ENCODE measurements at regions not wholly inside any gene's neighbourhood (a gene's known extent, or its start where the extent isn't known, plus 50 kb on each side); places are given as distances from the start of the nearest gene placed in this dataset.
A peak's percentile ranks its signal among the peaks of the same experiment; 100 is the strongest.

DNA sequence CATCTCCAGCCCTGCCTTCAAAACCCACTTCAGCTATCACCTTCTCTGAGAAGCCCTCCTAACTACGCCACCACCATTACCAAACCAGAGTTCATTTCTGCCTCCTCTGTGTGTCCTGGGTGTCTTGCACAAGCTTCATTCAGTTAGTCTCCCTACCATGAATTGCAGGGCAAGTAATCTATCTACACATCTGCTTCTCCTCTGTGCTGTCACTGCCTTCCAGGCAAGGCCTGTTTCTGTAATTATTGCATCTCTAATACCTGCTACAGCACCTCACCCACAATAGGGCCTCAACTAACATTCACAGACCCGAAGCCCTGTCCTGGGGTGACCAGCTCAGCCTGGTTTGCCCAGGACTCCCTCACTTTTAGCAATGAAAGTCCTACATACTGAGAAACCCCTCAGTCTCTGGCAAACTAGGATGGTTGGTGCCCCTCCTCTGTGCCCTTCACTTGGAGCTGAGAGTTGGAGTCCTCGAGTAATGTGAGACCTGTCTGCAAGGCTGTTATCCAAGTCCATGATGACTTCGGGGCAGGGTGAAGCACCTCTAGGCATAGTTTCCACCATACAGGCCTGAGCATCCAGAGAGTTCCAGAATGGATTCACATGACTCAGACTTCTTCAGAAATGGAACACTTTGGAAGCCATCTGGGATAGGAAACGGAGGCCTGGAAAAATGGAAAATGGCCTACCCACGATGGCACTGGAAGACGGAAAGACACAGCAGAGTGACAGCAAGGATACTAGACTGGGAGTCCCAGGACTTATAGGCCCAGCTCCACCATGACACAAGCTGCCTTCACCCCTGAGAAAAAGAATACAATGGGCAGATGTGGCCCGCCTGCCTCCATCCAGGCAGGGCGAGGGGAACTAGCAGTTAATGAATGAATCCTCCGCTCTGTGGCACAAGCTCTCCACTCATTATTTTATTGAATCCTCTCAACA is 269.3 kb downstream of the BUD13 start:
- DNase-seq, result no peak

DNA sequence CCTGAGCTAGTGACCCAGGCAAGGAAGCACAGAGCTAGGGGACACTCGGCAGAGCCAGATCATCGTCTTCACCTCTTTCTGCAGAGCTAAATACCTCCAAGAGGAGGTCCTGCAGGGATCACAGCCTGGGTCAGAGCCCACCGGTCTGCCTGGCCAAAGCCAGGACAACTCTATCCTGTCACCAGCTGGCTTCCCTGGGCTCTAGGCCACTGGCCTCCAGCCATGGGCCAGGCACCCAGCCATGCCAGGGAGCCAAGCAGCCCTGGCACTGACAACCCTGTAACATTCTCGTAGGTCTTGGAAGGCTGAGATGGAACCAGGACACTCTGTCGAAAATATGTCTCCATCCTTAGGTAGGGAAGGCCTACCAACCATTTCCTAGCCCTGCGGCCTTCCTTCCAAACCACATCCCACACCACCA is 270.1 kb downstream of the BUD13 start:
- DNase-seq, result no peak

DNA sequence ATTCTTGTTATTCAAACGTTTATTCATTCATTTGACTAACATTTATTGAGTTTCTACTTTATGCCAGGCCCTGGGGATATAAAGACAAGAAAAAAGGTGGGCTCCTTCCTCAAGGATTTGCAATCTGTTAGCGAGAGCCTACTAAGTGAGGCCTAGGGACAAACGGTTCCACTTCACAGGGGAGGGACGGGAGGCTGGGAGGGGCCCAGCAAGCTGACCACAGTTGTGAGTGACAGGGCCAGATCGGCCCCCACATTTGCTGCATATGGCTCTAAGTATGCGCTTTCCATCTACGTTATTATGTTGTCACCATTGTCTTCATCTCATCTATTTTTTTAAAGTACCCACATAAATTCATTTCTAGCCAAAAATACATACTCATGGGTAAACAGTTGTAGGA is 271.1 kb downstream of the BUD13 start:
- DNase-seq, result no peak

DNA sequence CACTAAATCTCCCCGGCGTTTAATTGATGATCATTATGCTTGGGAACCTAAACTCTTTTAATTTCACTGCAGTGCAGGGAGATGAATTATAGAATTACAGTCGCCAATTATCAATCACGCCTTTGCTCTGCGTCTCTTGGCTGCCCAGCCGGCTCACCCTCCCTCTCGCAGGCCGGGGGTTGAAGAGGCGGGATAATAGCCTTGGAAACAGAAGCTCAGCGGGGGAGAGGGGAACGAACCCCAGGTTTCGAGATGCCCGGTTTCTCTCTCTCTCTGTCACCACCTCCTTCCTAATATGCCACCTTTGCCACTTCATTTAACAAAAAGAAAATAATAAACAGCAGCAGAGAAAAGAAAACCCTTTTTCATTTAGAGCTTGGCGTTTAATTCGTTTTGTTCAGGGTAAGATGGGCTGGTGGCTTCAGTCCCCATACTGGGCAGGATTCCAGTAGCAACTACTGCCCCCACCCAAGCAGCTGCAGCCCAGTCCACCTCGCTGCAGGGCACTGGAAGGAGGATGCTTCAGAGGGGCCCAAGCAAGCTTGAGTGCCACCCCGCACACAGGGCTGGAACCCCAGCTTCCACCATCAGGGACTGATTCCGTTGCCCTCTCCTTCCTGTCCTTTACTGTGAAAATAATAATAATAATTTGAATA is 271.7 kb downstream of the BUD13 start:
- no peak for DNase-seq

DNA sequence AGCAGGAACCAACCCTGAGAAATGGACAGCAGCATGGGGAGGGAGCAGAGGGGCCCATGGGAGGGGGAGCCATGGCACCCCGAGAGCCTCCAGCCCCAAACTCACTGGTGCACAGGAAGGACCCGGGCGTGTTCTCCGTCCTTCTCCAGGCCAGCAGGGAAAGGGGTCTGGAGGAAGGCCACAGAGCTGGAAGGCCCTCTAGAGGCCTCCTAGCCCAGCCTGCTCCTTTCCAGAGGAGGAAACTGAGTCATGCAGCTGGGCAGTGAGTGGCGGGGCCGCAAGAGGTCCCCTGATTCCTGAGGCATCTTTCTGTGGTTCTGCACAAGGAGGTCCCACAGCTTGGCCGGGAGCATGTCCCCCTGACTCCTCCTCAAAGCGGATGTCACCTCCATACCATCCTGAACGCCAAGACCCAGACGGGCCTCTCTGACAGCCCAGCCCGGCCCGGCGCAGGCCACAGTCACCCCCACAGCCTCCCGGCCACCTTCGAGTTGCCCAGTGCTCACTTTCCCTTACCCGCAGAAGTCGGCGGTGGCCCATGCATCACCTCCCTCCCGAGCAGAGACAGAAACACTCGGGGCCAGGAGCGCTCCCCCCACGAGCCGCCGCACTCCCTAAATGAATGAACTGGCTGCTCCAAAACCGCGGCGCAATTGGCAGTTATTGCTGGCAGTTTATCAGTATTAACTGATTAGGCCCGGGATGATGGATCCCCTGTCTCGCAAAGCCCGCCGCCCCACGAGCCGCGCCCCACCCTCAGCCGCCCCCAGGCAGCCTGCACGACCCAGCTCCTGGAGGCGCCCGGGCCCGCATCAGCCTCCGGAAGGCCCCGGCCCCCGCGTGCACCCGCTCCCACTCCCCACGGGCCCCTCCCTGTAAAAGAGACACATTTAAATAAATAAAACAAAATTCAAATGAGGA is 272.5 kb downstream of the BUD13 start:
- DNase-seq, result no peak

DNA sequence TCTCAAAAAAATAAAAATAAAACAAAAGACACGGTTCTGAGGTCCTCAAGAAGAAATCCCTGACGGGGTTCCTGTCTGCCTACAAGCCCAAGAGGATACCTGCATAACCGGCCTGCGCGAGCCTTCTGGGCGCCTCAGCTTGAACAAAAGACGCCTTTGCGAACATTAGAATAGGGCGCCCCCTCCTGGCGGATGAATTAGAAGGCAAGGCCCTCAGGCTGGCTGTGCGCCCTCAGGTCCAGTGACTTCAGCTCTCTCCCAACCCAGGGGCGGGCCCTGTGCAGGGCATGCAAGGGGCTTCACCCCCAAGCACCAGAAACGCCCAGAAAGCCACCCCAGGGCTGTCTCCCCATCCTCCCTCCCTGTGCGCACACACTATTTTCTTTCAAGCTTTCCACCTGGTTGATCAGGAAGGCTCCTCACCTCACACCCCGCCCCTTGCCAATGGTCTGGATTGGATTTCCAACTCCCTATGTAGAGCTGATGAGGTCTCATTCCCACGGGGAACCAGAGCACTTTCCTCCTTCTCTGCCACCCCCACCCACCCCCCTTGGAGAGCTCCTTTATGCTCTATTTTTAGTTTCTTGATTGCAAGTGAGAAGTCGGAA is 273.3 kb downstream of the BUD13 start:
- DNase-seq, result peak; percentile 14

DNA sequence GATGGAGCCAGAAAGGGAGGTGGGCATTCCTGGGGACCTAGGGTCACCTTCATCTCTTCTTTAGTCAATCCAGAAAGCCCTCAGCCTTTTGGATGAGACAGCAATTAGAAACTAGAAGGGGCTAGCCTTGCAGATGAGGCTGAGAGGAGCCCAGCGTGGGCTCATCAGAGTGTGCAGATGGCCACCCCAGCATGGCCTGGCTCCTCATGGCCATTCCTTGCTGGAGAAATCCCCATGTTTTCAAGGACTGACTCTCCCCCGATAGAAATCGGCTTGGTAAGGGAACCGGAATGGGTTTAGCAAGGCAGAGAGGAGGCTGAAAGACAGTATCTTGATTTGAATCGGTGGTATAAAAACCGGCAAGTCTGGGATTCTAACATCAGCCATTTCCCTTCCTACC is 274.6 kb downstream of the BUD13 start:
- no peak for DNase-seq

DNA sequence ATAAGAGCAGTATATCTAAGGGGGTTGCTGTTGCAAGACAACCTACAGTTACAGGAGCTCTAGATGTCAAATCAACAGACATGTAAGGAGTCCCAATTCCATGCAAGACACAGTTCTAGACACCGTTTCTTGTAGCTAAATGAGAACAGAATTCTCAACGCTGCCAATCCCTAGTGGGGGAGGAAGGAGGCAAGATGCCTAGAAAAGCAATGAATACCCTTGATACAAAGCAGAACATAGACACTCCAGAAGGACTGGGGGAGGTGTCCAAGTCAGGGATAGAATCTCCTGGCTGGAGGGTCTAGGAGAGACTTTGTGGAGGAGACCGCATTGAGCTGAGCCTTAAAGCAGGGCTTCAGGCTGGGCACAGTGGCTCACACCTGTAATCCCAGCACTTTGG is 280.2 kb downstream of the BUD13 start:
- DNase-seq, result no peak

DNA sequence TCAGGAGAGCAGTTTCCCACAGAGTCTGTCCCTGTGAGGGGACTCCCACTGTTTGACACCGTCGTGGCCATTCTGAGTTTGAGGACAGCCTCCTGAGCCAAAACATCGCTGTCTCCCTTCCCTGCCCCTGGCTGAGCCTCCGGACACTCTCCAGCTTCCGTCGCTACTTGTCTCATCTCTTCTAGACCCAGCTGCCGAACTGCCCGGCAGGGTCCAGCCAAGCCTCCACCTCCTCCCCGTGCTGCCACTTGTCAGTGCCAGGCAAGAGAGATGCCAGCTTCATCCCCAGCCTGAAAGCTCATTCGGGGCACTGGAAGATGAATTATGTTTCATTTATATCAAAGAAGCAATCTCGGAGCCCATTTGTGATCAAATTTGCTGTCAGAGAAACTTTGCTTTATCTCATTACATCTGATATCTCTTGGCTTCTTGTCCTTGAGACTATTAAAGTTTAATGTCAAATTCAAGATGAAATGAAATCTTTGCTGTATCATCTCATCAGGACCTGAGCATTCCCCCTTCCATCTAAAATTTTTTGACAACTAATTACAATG is 283.9 kb downstream of the BUD13 start:
- no peak for DNase-seq

DNA sequence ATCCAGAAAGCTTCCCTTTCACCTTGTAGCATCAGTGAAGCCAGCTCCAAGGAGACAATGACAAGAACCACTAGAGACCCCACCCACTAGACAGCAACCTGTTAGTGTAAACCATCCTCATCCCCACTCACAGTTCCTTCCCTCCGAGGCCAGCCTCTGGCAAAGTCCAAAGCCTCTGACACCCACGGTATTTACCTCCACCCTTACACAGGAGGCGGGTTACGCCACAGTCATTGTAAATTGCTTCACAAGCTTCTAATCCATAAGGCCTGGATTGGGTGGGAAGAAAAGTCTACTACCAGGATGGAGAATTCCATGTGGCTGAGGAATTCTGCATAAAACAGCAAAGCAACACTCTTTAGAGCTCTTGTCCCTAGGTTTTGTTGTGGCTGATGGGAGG is 287.4 kb downstream of the BUD13 start:
- DNase-seq, result no peak

DNA sequence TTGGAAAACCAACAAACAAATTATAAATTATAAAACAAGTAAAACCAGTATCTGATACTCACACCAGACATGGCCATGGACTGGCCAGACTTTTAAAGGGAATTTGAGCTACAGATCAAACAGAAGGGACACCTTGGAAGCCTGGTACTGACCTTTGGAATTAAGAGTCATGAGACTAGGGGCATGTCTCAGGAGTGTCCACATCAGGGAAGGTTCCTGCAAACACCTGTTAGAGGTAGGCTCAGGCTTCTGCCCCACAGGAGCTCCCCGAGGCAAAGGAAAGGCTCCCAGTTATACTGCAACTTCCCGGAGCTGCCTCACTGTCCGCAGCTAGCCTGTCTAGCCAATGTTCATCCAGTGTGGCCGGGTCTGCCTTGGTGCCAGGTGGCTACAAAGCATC is 290.1 kb downstream of the BUD13 start:
- no peak for DNase-seq

DNA sequence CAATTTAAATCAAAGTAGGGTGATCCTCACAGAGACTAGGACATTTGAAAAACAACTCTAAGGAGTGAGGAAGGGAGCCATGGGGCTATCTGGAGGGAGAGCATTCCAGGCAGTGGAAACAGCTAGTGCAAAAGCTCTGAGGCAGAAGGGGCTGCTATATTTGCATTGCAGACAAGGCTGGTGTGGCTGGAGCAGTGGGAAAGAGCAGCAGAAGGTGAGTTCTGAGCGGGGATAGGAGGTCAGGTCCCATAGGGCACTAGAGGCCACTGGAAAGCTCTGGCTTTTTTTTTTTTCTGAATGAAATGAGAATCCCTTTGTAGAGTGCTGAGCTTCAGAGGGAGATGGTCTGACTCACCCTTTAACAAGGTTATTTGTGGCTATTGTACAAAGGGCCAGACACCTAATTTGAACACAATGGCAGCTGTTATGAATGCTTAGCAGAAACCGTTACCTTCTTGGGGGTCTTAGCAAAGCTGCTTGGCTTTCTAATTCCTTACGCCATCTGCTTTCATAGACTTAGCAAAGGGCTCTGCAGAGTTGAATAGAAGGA is 291.6 kb downstream of the BUD13 start:
- no peak for DNase-seq

DNA sequence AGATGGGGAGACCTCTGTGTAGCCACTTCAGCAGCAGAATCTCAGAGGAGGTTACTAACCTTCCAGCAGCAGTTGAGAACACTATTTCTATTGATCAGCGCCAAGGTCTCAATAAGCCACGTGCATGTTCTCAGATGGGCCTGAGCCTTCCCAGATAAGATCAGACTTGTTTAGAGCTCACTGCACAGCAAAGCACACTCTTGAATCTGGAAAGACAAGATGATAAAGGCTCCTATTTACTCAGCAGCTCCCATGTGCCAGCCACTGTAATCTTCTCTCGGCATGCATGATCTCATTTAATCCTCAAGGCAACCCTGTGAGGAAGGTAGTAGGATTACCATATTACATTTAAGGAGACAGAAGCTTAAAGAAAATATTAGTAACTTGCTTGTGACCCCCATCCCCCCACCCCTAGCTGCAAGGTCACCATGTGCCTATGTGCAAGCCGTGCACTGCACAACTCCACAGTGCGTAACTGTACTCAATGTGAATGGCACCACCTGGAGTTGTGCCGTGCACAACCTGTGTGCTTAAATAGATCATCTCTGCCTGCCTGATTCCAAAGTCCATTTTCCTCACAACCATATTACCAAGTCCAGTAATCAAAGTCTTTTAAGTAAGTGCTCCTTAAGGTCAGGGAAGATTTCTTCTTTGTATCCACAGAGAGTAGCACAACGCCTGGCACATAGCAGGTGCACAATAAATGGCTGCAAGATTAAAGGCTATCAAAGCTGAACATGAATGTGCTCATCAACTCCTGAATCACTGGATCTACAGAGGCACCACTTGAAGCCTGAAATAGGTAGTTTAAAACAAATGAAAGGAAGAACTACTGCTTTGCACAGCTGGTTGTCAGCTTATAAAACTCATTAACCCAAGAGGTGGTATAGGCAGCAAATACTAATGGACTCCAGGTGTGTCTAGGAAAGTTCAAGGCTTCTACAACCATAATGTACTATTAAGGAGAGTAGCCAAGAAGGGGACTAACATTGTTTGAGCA is 293.8 kb downstream of the BUD13 start:
- no peak for DNase-seq

DNA sequence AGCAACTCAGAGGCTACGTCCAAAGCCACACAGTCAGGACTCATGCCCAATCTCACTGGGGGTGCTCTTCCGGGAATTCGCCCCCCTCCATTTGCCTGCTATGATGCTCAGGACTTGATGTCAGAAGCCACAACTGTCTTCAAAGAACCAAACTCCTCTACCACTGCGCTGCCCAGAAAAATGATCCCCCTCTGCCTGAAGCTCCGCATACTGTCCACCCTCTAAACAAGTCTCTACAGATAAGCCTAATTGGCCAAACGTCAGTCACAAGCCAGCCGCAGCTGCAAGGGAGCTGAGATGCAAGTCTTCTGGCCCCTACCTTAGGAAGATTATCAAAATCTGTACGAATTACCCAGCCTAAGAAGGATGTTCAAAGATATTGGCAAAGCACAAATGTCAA is 294.6 kb downstream of the BUD13 start:
- no peak for DNase-seq

DNA sequence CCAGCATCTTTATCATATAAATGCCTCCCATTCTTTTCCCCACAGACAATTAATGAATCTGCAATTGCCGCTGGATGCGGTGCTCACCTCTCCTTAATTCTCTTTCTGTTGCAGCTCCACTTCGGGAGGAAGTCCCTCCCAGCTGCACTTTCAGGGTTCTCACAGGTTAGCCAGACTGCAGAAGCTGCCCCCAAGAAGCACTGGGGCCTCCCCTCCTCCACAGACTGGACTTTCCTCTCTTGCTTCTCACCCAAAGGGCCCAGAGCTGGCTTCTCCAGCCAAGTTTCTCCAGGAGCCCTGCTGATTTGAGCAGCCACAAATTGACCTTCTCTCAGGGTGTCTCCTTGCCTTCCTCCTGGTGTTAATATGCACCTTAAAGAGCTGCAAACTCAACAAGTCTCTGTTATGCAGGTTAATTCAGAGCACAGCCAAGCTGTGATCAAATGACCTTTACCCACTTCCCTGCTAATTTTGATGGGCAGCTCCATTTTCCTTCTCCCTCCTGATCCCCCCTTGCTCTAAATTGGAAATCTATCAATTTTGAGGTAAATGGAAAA is 298.9 kb downstream of the BUD13 start:
- DNase-seq, result no peak

DNA sequence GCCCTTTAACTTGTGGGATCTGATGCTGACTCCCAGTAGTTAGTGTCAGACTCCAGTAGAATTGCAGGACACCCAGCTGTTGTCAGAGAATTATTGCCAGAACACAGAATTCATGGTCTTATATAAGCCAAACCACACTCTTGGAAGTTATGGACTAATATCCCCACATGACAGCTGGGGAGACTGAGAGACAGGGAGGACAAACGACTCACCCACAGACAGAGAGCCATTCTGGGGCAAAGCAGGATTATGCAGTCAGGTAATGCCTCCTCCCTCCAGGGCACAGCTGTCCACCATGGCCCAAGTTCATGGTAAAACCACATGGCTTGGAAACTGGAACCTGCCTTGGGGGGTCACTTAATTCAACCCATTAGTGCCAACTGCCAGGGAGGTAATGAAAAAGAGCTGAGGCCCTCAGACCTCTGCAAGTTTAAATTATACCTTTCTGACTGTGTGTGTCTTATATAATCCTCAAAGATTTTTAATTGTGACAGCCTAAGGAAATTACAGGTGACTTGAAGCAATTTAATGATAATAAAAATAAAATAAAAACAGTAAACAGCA is 299.5 kb downstream of the BUD13 start:
- no peak for DNase-seq

DNA sequence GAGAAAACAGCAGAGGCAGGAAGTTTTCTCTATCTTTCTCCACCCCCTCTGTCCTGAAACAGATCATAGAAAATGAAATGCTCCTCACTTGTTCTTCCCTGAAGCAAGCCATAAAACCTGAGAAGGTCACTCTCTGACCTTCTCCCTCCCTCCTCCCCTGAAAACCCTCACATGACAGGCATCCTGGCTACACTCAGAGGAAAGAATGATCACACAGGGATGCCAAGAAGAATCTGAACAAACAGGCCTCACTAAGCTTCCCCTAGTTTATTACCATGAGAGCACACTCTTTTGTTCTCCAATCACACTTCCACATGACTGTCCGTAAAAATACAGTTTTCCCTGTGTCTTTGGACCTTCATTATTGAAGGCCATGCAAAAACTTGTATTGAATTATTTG is 300.1 kb downstream of the BUD13 start:
- no peak for DNase-seq

DNA sequence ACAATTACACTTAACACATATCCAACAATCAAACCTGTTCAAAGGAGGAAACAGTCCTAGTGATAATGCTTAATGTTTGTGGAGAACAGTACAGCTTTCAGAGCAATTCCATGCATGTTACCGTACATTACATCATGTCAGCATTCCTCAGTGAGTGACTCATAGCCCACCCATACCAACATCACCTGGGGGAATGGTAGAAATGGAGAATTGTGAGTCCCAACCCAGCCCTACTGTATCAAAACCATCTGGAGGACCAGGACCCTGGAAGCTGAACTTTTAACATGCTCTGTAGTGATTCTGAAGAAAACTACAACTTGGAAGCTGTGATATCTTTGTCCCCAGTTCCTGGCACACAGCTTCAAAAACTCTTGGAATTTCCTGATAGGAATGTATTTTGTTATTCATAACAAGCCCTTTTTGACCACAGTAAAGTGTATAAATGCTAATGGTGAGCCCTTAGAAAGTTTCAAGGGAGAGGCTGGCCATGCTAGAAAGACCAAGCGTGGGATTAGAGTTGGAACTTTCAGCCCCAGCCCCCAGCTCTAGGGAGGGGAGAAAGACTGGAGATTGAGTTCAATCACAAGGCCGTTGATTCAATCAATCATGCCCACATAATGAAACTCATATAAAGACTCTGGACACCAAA is 301.1 kb downstream of the BUD13 start:
- no peak for DNase-seq

DNA sequence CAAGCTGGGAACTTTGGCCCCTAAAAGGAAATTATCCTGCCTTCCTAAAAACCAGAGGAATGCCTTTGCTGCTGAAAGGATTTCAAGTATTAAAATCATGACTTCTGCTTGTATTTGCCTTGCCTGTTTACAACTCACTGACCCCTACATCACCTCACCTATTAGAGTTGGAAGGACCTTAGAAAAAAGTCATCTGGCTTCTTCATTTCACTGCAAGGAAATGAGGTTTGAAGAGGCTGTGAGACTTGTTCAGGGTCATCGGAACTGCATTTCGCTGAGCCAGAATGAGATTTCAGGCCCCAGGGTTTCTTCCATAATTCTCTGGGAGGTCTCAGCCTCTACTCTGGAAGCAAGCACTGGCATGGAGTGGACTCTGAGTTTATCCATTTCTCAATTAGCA is 304.1 kb downstream of the BUD13 start:
- DNase-seq, result no peak

DNA sequence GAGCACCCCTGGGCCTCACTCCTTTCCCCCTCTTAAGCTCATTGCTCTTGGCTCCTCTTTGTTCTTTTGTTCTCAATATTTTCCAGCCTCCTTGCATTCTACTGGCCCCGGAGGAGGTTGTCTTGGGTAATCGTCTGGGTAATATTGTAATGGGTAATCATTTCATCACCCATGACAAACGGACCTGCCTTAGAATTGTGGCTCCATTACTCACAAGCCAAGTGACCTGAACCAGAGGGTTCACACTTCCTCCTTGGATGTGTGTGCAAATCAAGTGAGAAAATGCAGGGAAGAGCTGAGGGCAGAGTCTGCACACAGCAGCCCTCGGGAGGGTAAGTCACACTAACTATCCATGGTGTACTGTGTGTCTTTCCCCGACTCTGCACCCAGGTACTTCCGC is 305.0 kb downstream of the BUD13 start:
- no peak for DNase-seq
